GM21515 (cell line): ENCODE measurements at regions not wholly inside any gene's neighbourhood (a gene's known extent, or its start where the extent isn't known, plus 50 kb on each side); places are given as distances from the start of the nearest gene placed in this dataset.
"Not testable (repeated sequence)": the region's sequence is repeated elsewhere in the genome, so short reads cannot be mapped to it uniquely, and the experiment has no call there.

Experiments
- ATAC-seq: cut with Tn5 transposase; IDR thresholded peaks from one replicate; pipeline ENCODE4 v1.9.1; 2021; ENCODE audit not compliant: unreplicated experiment

- ATAC-seq: no peak
Measured at GRCh38 chr3:80366808-80367548, 599.2 kb upstream of the ROBO1 start.

GRCh38 chr3:80357761-80358160 is 590.0 kb upstream of the ROBO1 start:
- no peak for ATAC-seq

GRCh38 chr3:80355144-80355543 is 587.3 kb upstream of the ROBO1 start:
- ATAC-seq: no peak

GRCh38 chr3:80351201-80351600 is 583.4 kb upstream of the ROBO1 start:
- no peak for ATAC-seq

GRCh38 chr3:80350771-80351170 is 583.0 kb upstream of the ROBO1 start:
- ATAC-seq: no peak

- no peak for ATAC-seq
Measured at GRCh38 chr3:80338366-80338765, 570.6 kb upstream of the ROBO1 start.

- no peak for ATAC-seq
Measured at GRCh38 chr3:80334534-80334933, 566.7 kb upstream of the ROBO1 start.

- no peak for ATAC-seq
Measured at GRCh38 chr3:80331494-80332170, 563.8 kb upstream of the ROBO1 start.

GRCh38 chr3:80314541-80314940 is 546.7 kb upstream of the ROBO1 start:
- not testable (repeated sequence) for ATAC-seq

GRCh38 chr3:80308637-80309036 is 540.8 kb upstream of the ROBO1 start:
- no peak for ATAC-seq

GRCh38 chr3:80307844-80308243 is 540.0 kb upstream of the ROBO1 start:
- ATAC-seq: no peak

GRCh38 chr3:80297720-80298119 is 529.9 kb upstream of the ROBO1 start:
- ATAC-seq: no peak

GRCh38 chr3:80285388-80285787 is 517.6 kb upstream of the ROBO1 start:
- no peak for ATAC-seq

- no peak for ATAC-seq
Measured at GRCh38 chr3:80283783-80284182, 516.0 kb upstream of the ROBO1 start.

- ATAC-seq: no peak
Measured at GRCh38 chr3:80278056-80278455, 510.3 kb upstream of the ROBO1 start.

- ATAC-seq: no peak
Measured at GRCh38 chr3:80275120-80275519, 507.3 kb upstream of the ROBO1 start.

GRCh38 chr3:80263260-80263659 is 495.5 kb upstream of the ROBO1 start:
- ATAC-seq: no peak

GRCh38 chr3:80261082-80261481 is 493.3 kb upstream of the ROBO1 start:
- ATAC-seq: no peak

GRCh38 chr3:80259736-80260135 is 491.9 kb upstream of the ROBO1 start:
- ATAC-seq: no peak

- no peak for ATAC-seq
Measured at GRCh38 chr3:80252113-80252512, 484.3 kb upstream of the ROBO1 start.

- no peak for ATAC-seq
Measured at GRCh38 chr3:80247766-80248165, 480.0 kb upstream of the ROBO1 start.

GRCh38 chr3:80244390-80244789 is 476.6 kb upstream of the ROBO1 start:
- ATAC-seq: no peak

GRCh38 chr3:80241791-80242190 is 474.0 kb upstream of the ROBO1 start:
- no peak for ATAC-seq
